Neuronal stem cell (in vitro differentiated cells): ENCODE measurements at regions not wholly inside any gene's neighbourhood (a gene's known extent, or its start where the extent isn't known, plus 50 kb on each side); places are given as distances from the start of the nearest gene placed in this dataset.

ENCODE experiments used
- DNase-seq: peaks from one replicate; pipeline ENCODE4 v3.0.0-alpha.2; 2013; ENCODE audit warnings: low spot score
- H2AFZ ChIP-seq: one replicate; pipeline ENCODE4 v1.6.1; 2013; ENCODE audit warnings: mild to moderate bottlenecking, low read length, inconsistent platforms
- H2AK5ac ChIP-seq: 2 replicates; pipeline ENCODE4 v1.6.1; 2013; ENCODE audit warnings: low read depth, mild to moderate bottlenecking, inconsistent platforms, low read length, moderate library complexity, mixed read lengths
- H2BK120ac ChIP-seq: 2 replicates; pipeline ENCODE4 v1.6.1; 2013; ENCODE audit warnings: low read depth, mild to moderate bottlenecking, inconsistent platforms, low read length, moderate library complexity, mixed read lengths
- H2BK12ac ChIP-seq: one replicate; pipeline ENCODE4 v1.6.1; 2013; ENCODE audit warnings: low read length, inconsistent platforms
- H2BK15ac ChIP-seq: 2 replicates; pipeline ENCODE4 v1.6.1; 2013; ENCODE audit warnings: mild to moderate bottlenecking, low read length, inconsistent platforms, mixed read lengths
- H2BK5ac ChIP-seq: one replicate; pipeline ENCODE4 v1.6.1; 2013; ENCODE audit warnings: inconsistent platforms, mild to moderate bottlenecking, low read length, moderate library complexity
- H3K14ac ChIP-seq: one replicate; pipeline ENCODE4 v1.6.1; 2013; ENCODE audit warnings: low read length, inconsistent platforms
- H3K18ac ChIP-seq: 2 replicates; pipeline ENCODE4 v1.6.1; 2013; ENCODE audit warnings: low read length, inconsistent platforms
- H3K23ac ChIP-seq: 2 replicates; pipeline ENCODE4 v1.6.1; 2013; ENCODE audit warnings: low read depth, mild to moderate bottlenecking, mixed read lengths, low read length, inconsistent platforms; ENCODE audit not compliant: poor library complexity
- H3K27ac ChIP-seq: replicated peaks from 3 replicates; pipeline ENCODE4 v1.5.1; 2013; ENCODE audit warnings: low read length, inconsistent platforms
- H3K27me3 ChIP-seq, 3 experiments: 2 replicates each; pipeline ENCODE4 v1.6.1; 2013; ENCODE audit warnings: low read length in 3 of 3, mild to moderate bottlenecking in 2 of 3, inconsistent platforms in 1 of 3, low read depth in 1 of 3, mixed read lengths in 1 of 3, moderate library complexity in 1 of 3; ENCODE audit not compliant: control insufficient read depth in 3 of 3, insufficient read depth in 3 of 3
- H3K36me3 ChIP-seq, 2 donors: replicated peaks in 1 of 2; 2 replicates each; pipeline ENCODE4 v1.6.1; 2013; ENCODE audit warnings: low read length in 2 of 2; ENCODE audit not compliant: control insufficient read depth in 2 of 2, insufficient read depth in 2 of 2
- H3K4ac ChIP-seq: 2 replicates; pipeline ENCODE4 v1.6.1; 2013; ENCODE audit warnings: inconsistent platforms, mild to moderate bottlenecking, low read length, moderate library complexity
- H3K4me1 ChIP-seq, 2 donors: 1 replicate in 1 of 2; 2 replicates in 1 of 2; pipeline ENCODE4 v1.6.1; 2013; ENCODE audit warnings: low read length in 2 of 2, low read depth in 1 of 2; ENCODE audit not compliant: control insufficient read depth in 2 of 2, insufficient read depth in 1 of 2
- H3K4me2 ChIP-seq: one replicate; pipeline ENCODE4 v1.6.1; 2013; ENCODE audit warnings: mild to moderate bottlenecking, low read length, inconsistent platforms; ENCODE audit not compliant: insufficient read depth, poor library complexity, severe bottlenecking
- H3K4me3 ChIP-seq, 2 donors: 2 replicates each; pipeline ENCODE4 v1.5.1; 2013; ENCODE audit warnings: low read length in 2 of 2, mild to moderate bottlenecking in 2 of 2, inconsistent platforms in 1 of 2, moderate library complexity in 1 of 2
- H3K79me1 ChIP-seq: one replicate; pipeline ENCODE4 v1.6.1; 2013; ENCODE audit warnings: low read depth, mild to moderate bottlenecking, inconsistent platforms, low read length, moderate library complexity
- H3K9ac ChIP-seq: one replicate; pipeline ENCODE4 v1.6.1; 2013; ENCODE audit warnings: mild to moderate bottlenecking, low read depth, low read length, inconsistent platforms; ENCODE audit not compliant: poor library complexity
- H3K9me3 ChIP-seq, 2 donors: replicated peaks in 1 of 2; 2 replicates each; pipeline versions ENCODE3 to v1.6.1; 2013; ENCODE audit warnings: low read length in 2 of 2, mild to moderate bottlenecking in 2 of 2, inconsistent platforms in 1 of 2, low read depth in 1 of 2, mixed read lengths in 1 of 2, moderate library complexity in 1 of 2; ENCODE audit not compliant: control insufficient read depth in 2 of 2, insufficient read depth in 1 of 2
- H4K8ac ChIP-seq: one replicate; pipeline ENCODE4 v1.6.1; 2013; ENCODE audit warnings: low read depth, mild to moderate bottlenecking, inconsistent platforms, low read length, moderate library complexity
- H4K91ac ChIP-seq: one replicate; pipeline ENCODE4 v1.6.1; 2013; ENCODE audit warnings: low read length, low read depth, mild to moderate bottlenecking, inconsistent platforms; ENCODE audit not compliant: poor library complexity
- WGBS, 2 donors: extraction: QIAGEN DNeasy Blood & Tissue Kit; methylation state at CpG; one replicate each; pipeline ENCODE4 v1.1.7; 2013; ENCODE audit warnings: missing lambda C conversion rate in 2 of 2, mixed read lengths in 1 of 2; ENCODE audit not compliant: insufficient read length in 2 of 2, insufficient replicate concordance in 1 of 2; ENCODE audit errors: extremely low coverage in 2 of 2; 5-methylcytosine and 5-hydroxymethylcytosine counted together

DNA sequence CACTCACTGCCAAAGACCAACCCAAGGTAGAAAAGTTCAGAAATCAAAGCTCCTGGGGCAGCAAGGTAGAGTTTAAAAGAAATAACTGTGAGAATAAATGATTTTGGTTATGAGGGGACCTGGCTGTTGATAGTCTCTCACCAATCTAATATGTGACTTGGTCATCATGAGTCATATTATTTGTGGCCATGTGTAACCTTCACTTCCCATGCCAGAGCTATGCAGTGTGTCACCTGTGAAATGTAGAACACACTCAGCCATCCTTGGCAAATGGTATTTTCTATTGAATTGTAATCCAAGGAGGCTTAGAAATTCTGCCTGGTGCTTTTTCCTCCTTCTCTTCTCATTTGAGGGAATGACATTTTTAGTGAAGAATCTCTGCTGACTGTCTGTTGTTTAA lies 184.2 kb upstream of the STAC start:
- H4K91ac ChIP-seq = no peak overlapping the region
- H2BK5ac ChIP-seq = no peak overlapping the region
- H2AK5ac ChIP-seq = no peak overlapping the region
- no peak overlapping the region for H3K9ac ChIP-seq
- H3K23ac ChIP-seq = no peak overlapping the region
- H3K36me3 ChIP-seq = no peaks in the 10 kb centered on the region
- no peaks in the 10 kb centered on the region for H3K9me3 ChIP-seq
- no peak overlapping the region for H2BK12ac ChIP-seq
- no peak overlapping the region for H3K4ac ChIP-seq
- H3K4me3 ChIP-seq = no peak overlapping the region
- no peak overlapping the region for H4K8ac ChIP-seq
- H3K79me1 ChIP-seq = no peaks in the 10 kb centered on the region
- no peak overlapping the region for H3K27ac ChIP-seq
- no peak overlapping the region for H3K14ac ChIP-seq
- H3K18ac ChIP-seq = no peak overlapping the region
- H2AFZ ChIP-seq = no peak overlapping the region
- H3K4me1 ChIP-seq = no peaks in the 10 kb centered on the region
- H2BK15ac ChIP-seq = no peak overlapping the region
- H3K4me2 ChIP-seq = no peak overlapping the region
- no peaks in the 10 kb centered on the region for H3K27me3 ChIP-seq
- DNase-seq = no peak
- H2BK120ac ChIP-seq = no peak overlapping the region

DNA sequence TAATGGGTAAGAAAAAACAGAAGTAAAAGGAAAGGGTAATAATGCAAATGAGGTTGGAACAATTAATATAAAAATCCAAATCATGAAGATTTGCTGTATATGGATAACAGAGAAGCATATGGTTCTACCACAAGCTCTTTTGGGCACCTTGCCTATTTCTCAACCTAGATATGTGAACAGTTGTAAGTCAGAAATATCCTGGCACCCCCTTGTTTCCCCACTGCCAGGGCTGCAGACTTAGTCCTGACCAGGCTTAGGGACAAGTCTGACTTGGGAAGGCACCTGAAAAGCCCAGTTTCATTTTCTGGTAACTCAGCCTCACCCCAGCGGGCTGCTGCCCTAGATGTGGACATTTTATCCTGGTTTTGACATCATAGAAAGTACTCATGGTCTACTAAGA lies 183.2 kb upstream of the STAC start:
- H3K36me3 ChIP-seq = no peaks in the 10 kb centered on the region
- H2BK120ac ChIP-seq = no peak overlapping the region
- DNase-seq = no peak
- no peak overlapping the region for H3K18ac ChIP-seq
- no peak overlapping the region for H3K4me3 ChIP-seq
- no peaks in the 10 kb centered on the region for H3K4me1 ChIP-seq
- H4K8ac ChIP-seq = no peak overlapping the region
- H3K4me2 ChIP-seq = no peak overlapping the region
- H3K9ac ChIP-seq = no peak overlapping the region
- H3K27me3 ChIP-seq = no peaks in the 10 kb centered on the region
- H3K14ac ChIP-seq = no peak overlapping the region
- H2BK12ac ChIP-seq = no peak overlapping the region
- H3K79me1 ChIP-seq = no peaks in the 10 kb centered on the region
- H2BK5ac ChIP-seq = no peak overlapping the region
- WGBS, 2 donors = no CpG with 5 or more reads among the region's 1 CpG
- H3K27ac ChIP-seq = no peak overlapping the region
- no peak overlapping the region for H3K23ac ChIP-seq
- no peak overlapping the region for H4K91ac ChIP-seq
- H2BK15ac ChIP-seq = no peak overlapping the region
- H3K9me3 ChIP-seq = no peaks in the 10 kb centered on the region
- no peak overlapping the region for H2AK5ac ChIP-seq
- no peak overlapping the region for H2AFZ ChIP-seq
- H3K4ac ChIP-seq = no peak overlapping the region

- no peaks in the 10 kb centered on the region for H3K9me3 ChIP-seq
- H3K14ac ChIP-seq = no peak overlapping the region
- H2AFZ ChIP-seq = no peak overlapping the region
Measured at GRCh38 chr3:36201546-36201945, 178.8 kb upstream of the STAC start.

DNA sequence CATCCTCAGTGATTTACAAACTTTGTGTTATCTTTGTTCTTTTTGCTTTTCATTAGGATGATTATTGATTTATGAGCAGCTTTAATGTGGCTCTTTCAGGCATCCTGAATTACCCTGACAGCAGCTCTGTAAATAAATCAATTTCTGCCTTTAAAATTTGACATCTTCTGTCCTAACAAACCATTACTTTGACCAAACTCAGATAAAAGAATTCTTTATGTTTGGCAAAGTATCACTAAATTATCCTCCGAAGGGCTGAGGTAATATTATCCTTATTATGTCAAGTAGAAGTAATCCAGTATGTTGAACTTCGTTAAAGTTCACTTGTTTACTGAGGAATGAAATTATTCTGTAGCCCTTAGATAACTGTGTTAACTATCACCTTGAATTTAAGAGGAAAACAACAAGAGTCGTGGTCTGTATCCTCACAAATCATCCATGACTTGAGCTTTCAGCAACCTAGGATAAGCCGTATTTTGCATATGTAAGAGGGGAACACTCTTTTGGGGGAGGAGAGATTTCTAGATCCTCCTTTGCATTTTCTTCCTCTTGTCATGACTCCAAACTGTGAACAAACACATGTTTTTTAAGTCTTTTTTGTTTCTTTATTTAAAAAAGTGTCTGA lies 173.2 kb upstream of the STAC start:
- H4K8ac ChIP-seq = no peak overlapping the region
- no peak overlapping the region for H3K18ac ChIP-seq
- H3K9ac ChIP-seq = no peak overlapping the region
- no CpG with 5 or more reads among the region's 4 CpGs for WGBS, 2 donors
- H3K9me3 ChIP-seq = no peaks in the 10 kb centered on the region
- DNase-seq = no peak
- H3K79me1 ChIP-seq = no peaks in the 10 kb centered on the region
- H3K23ac ChIP-seq = no peak overlapping the region
- H3K14ac ChIP-seq = no peak overlapping the region
- no peak overlapping the region for H3K4me3 ChIP-seq
- H2AFZ ChIP-seq = no peak overlapping the region
- H2BK5ac ChIP-seq = no peak overlapping the region
- H2AK5ac ChIP-seq = no peak overlapping the region
- no peak overlapping the region for H2BK12ac ChIP-seq
- H4K91ac ChIP-seq = no peak overlapping the region
- no peak overlapping the region for H2BK15ac ChIP-seq
- no peak overlapping the region for H3K4me2 ChIP-seq
- no peak overlapping the region for H3K4ac ChIP-seq
- H3K36me3 ChIP-seq = no peaks in the 10 kb centered on the region
- no peaks in the 10 kb centered on the region for H3K4me1 ChIP-seq
- H2BK120ac ChIP-seq = no peak overlapping the region
- H3K27ac ChIP-seq = no peak overlapping the region
- no peaks in the 10 kb centered on the region for H3K27me3 ChIP-seq

More at GRCh38 chr3:36201546-36201945, 178.8 kb upstream of the STAC start:
- no peak overlapping the region for H3K27ac ChIP-seq
- H3K4ac ChIP-seq = no peak overlapping the region
- no peak overlapping the region for H2AK5ac ChIP-seq
- H2BK5ac ChIP-seq = no peak overlapping the region
- H4K8ac ChIP-seq = no peak overlapping the region
- no peak overlapping the region for H2BK12ac ChIP-seq
- no peaks in the 10 kb centered on the region for H3K4me1 ChIP-seq
- H3K4me3 ChIP-seq = no peak overlapping the region
- no peak overlapping the region for H3K18ac ChIP-seq
- H3K9ac ChIP-seq = no peak overlapping the region
- H3K23ac ChIP-seq = no peak overlapping the region
- H2BK15ac ChIP-seq = no peak overlapping the region
- no peak overlapping the region for H3K4me2 ChIP-seq
- no peaks in the 10 kb centered on the region for H3K36me3 ChIP-seq
- no peak overlapping the region for H2BK120ac ChIP-seq
- H3K79me1 ChIP-seq = no peaks in the 10 kb centered on the region
- H3K27me3 ChIP-seq = no peaks in the 10 kb centered on the region
- H4K91ac ChIP-seq = no peak overlapping the region
- DNase-seq = no peak
